T-cell (primary cell): ENCODE measurements at regions not wholly inside any gene's neighbourhood (a gene's known extent, or its start where the extent isn't known, plus 50 kb on each side); places are given as distances from the start of the nearest gene placed in this dataset.

Source experiments
- ATAC-seq, 4 experiments: fragments of 200-7000 bp in 3 of 4; fragments of 150-1000 bp in 1 of 4; cut with Tn5 transposase; replicated peaks in 1 of 4; 1 replicate in 3 of 4; 2 replicates in 1 of 4; pipeline ENCODE4 v1.10.0; 2021; ENCODE audit warnings: moderate library complexity in 3 of 4, mild to moderate bottlenecking in 2 of 4, moderate number of reproducible peaks in 1 of 4
- CTCF ChIA-PET, 2 donors: fragments of 300-600 bp; sonication (Branson Sonifier 250); formaldehyde crosslinking; loops; one replicate each; lab custom pipeline; 2022; ENCODE audit warnings: antibody characterized with exemption in 2 of 2; lab: Charles Lee
- POLR2A ChIA-PET, 2 donors: fragments of 300-600 bp; sonication (Branson Sonifier 250); formaldehyde crosslinking; loops; one replicate each; lab custom pipeline; 2022; ENCODE audit warnings: antibody characterized with exemption in 2 of 2; lab: Charles Lee
- DNase-seq, 35 experiments: peaks; one replicate each; pipeline versions ENCODE4 v3.0.0 to v3.0.0-alpha.2; 2013 to 2023
- H3K27ac ChIP-seq: one replicate; pipeline ENCODE4 v1.5.1; 2013; ENCODE audit warnings: low read length
- H3K27me3 ChIP-seq, 2 experiments: replicated peaks in 1 of 2; 1 replicate in 1 of 2; 2 replicates in 1 of 2; pipeline versions ENCODE4 v1.6.1 to v1.7.0; 2013; ENCODE audit warnings: low read length in 1 of 2, mixed read lengths in 1 of 2; ENCODE audit not compliant: control insufficient read depth in 2 of 2, insufficient read depth in 2 of 2; ENCODE audit errors: extremely low read depth in 1 of 2
- H3K36me3 ChIP-seq, 2 donors: 1 replicate in 1 of 2; 2 replicates in 1 of 2; pipeline versions ENCODE4 v1.6.1 to v1.7.0; 2013; ENCODE audit warnings: low read length in 1 of 2; ENCODE audit not compliant: control insufficient read depth in 2 of 2, insufficient read depth in 1 of 2; ENCODE audit errors: extremely low read depth in 1 of 2
- H3K4me1 ChIP-seq, 2 experiments: 1 replicate in 1 of 2; 2 replicates in 1 of 2; pipeline versions ENCODE4 v1.6.1 to v1.7.0; 2013; ENCODE audit warnings: low read length in 2 of 2, mixed read lengths in 1 of 2; ENCODE audit not compliant: insufficient read depth in 2 of 2, control insufficient read depth in 1 of 2; ENCODE audit errors: extremely low read depth in 1 of 2
- H3K4me3 ChIP-seq, 2 donors: 1 replicate in 1 of 2; 2 replicates in 1 of 2; pipeline versions ENCODE4 v1.5.1 to v1.7.0; 2013; ENCODE audit warnings: mild to moderate bottlenecking in 2 of 2, low read length in 1 of 2, moderate library complexity in 1 of 2; ENCODE audit not compliant: control insufficient read depth in 1 of 2; ENCODE audit errors: extremely low read depth in 1 of 2
- H3K9me3 ChIP-seq: 2 replicates; pipeline ENCODE4 v1.7.0; 2013
- H3K27ac Mint-ChIP-seq, 2 donors: one replicate each; pipeline ENCODE4 v1.8.0; 2020 to 2021; ENCODE audit warnings: mild to moderate bottlenecking in 2 of 2, mixed read lengths in 2 of 2
- H3K27me3 Mint-ChIP-seq, 2 donors: one replicate each; pipeline ENCODE4 v1.8.0; 2021 to 2022; ENCODE audit warnings: mixed read lengths in 2 of 2
- H3K36me3 Mint-ChIP-seq: one replicate; pipeline ENCODE4 v1.8.0; 2021; ENCODE audit warnings: mixed read lengths
- H3K4me1 Mint-ChIP-seq, 3 donors: one replicate each; pipeline ENCODE4 v1.8.0; 2020 to 2022; ENCODE audit warnings: mixed read lengths in 3 of 3, mild to moderate bottlenecking in 1 of 3
- H3K4me3 Mint-ChIP-seq, 3 donors: one replicate each; pipeline ENCODE4 v1.8.0; 2020 to 2022; ENCODE audit warnings: mild to moderate bottlenecking in 3 of 3, mixed read lengths in 3 of 3, moderate library complexity in 3 of 3
- H3K9me3 Mint-ChIP-seq, 3 donors: one replicate each; pipeline ENCODE4 v1.8.0; 2020 to 2022; ENCODE audit warnings: mixed read lengths in 3 of 3
- WGBS: methylation state at CpG from one replicate; pipeline ENCODE4 v1.1.5; 2013; ENCODE audit warnings: missing lambda C conversion rate; ENCODE audit not compliant: insufficient coverage; 5-methylcytosine and 5-hydroxymethylcytosine counted together

- Mint-ChIP-seq H3K27ac (no peak overlapping the region), H3K4me3 (no peak overlapping the region), H3K36me3 (no peaks in the 10 kb centered on the region), H3K27me3 (no peaks in the 10 kb centered on the region), H3K9me3 (peaks cover 0 to 8% (median 5%) of the 10 kb centered on the region in 3 donors), H3K4me1 (no peaks in the 10 kb centered on the region)
- ChIA-PET CTCF (no interaction called here), POLR2A (no interaction called here)
- no peak for ATAC-seq
- Histone ChIP-seq H3K36me3 (no peaks in the 10 kb centered on the region), H3K4me1 (no peaks in the 10 kb centered on the region), H3K27ac (no peak overlapping the region), H3K4me3 (no peak overlapping the region), H3K9me3 (no peaks in the 10 kb centered on the region), H3K27me3 (no peaks in the 10 kb centered on the region)
- no CpG with 5 or more reads among the region's 1 CpG for WGBS
- no peak for DNase-seq
These were observed 243.1 kb upstream of the FANCL start for GRCh38 chr2:58484221-58484620.

GRCh38 chr2:58483307-58483706 is 242.2 kb upstream of the FANCL start:
- no peak overlapping the region for H3K27ac Mint-ChIP-seq
- ChIA-PET POLR2A (no interaction called here), CTCF (no interaction called here)
- Histone ChIP-seq H3K4me3 (no peak overlapping the region), H3K4me1 (no peaks in the 10 kb centered on the region), H3K27ac (no peak overlapping the region), H3K36me3 (no peaks in the 10 kb centered on the region), H3K9me3 (no peaks in the 10 kb centered on the region), H3K27me3 (no peaks in the 10 kb centered on the region)
- no peaks in the 10 kb centered on the region for H3K4me1 Mint-ChIP-seq
- no CpG with 5 or more reads among the region's 3 CpGs for WGBS
- no peak overlapping the region for H3K4me3 Mint-ChIP-seq
- H3K27me3 Mint-ChIP-seq: no peaks in the 10 kb centered on the region
- H3K9me3 Mint-ChIP-seq: peaks cover 0 to 8% (median 5%) of the 10 kb centered on the region in 3 donors
- DNase-seq: no peak
- ATAC-seq: no peak
- H3K36me3 Mint-ChIP-seq: no peaks in the 10 kb centered on the region

DNA sequence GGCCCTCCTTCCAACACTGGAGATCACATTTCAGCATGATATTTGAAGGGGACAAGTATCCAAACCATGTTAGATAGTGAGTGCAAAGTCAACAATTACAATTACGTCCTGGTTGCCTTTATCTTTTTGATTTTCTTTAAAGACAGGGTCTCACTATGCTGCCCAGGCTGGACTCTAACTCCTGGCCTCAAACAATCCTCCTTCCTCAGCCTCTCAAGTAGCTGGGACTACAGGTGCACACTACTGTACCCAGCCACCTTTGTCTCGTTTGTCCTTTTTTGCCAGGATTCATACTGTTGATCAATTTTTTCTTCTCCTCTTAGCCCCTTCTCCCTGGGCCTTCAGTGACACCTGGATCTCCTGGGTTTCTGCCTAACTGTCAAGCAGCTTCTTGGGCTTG is 240.5 kb upstream of the FANCL start:
- H3K27ac Mint-ChIP-seq: no peak overlapping the region
- ChIA-PET CTCF (no interaction called here), POLR2A (no interaction called here)
- H3K9me3 Mint-ChIP-seq: peaks cover 0 to under 1% (median 0%) of the 10 kb centered on the region in 3 donors
- Histone ChIP-seq H3K9me3 (no peaks in the 10 kb centered on the region), H3K4me1 (no peaks in the 10 kb centered on the region), H3K27ac (no peak overlapping the region), H3K27me3 (no peaks in the 10 kb centered on the region), H3K36me3 (no peaks in the 10 kb centered on the region), H3K4me3 (no peak overlapping the region)
- H3K36me3 Mint-ChIP-seq: no peaks in the 10 kb centered on the region
- no peaks in the 10 kb centered on the region for H3K27me3 Mint-ChIP-seq
- DNase-seq (no peak), ATAC-seq (no peak)
- WGBS: 48% methylated on average over 2 of the region's 2 CpGs
- H3K4me3 Mint-ChIP-seq: no peak overlapping the region
- no peaks in the 10 kb centered on the region for H3K4me1 Mint-ChIP-seq

DNA sequence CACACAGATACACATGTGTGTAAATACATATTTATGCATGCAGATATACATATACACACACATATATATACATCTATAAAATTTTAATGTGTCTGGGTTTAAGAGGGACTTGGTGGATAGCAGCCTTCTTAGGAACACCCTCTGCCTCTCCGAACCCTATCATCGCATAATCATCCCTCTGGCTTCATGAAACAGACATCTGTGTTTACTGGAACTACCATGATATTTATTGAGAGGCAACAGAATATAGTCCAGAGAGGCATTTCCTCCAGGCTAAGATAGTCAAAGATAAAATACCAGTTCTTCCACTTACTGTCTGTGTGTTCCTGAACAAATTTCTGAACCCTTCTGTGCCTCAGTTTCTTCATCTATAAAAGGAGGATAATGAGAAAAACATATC is 239.0 kb upstream of the FANCL start:
- no peak for DNase-seq
- Mint-ChIP-seq H3K4me3 (no peak overlapping the region), H3K9me3 (no peaks in the 10 kb centered on the region), H3K27ac (no peak overlapping the region), H3K27me3 (no peaks in the 10 kb centered on the region), H3K4me1 (no peaks in the 10 kb centered on the region), H3K36me3 (no peaks in the 10 kb centered on the region)
- no peaks in the 10 kb centered on the region for H3K36me3 ChIP-seq
- CTCF ChIA-PET: no interaction called here
- POLR2A ChIA-PET: no interaction called here
- no peaks in the 10 kb centered on the region for H3K27me3 ChIP-seq
- H3K27ac ChIP-seq: no peak overlapping the region
- no peaks in the 10 kb centered on the region for H3K9me3 ChIP-seq
- no CpG with 5 or more reads among the region's 2 CpGs for WGBS
- ATAC-seq: no peak
- H3K4me1 ChIP-seq: no peaks in the 10 kb centered on the region
- no peak overlapping the region for H3K4me3 ChIP-seq

GRCh38 chr2:58479535-58480140 is 238.5 kb upstream of the FANCL start:
- ATAC-seq (no peak), DNase-seq (no peak)
- Histone ChIP-seq H3K27me3 (no peaks in the 10 kb centered on the region), H3K4me1 (no peaks in the 10 kb centered on the region), H3K27ac (no peak overlapping the region), H3K9me3 (no peaks in the 10 kb centered on the region), H3K36me3 (no peaks in the 10 kb centered on the region), H3K4me3 (no peak overlapping the region)
- POLR2A ChIA-PET: interaction anchor here in 1 of 2 donors (0.6 kb wide), 1 partner anchor 13 kb away, joined by 3 read pairs; no protein-coding TSS in a partner anchor
- no peaks in the 10 kb centered on the region for H3K27me3 Mint-ChIP-seq
- no peak overlapping the region for H3K27ac Mint-ChIP-seq
- H3K9me3 Mint-ChIP-seq: no peaks in the 10 kb centered on the region
- no peak overlapping the region for H3K4me3 Mint-ChIP-seq
- no peaks in the 10 kb centered on the region for H3K4me1 Mint-ChIP-seq
- CTCF ChIA-PET: no interaction called here
- WGBS: 50% methylated on average over 1 of the region's 12 CpGs
- H3K36me3 Mint-ChIP-seq: no peaks in the 10 kb centered on the region

DNA sequence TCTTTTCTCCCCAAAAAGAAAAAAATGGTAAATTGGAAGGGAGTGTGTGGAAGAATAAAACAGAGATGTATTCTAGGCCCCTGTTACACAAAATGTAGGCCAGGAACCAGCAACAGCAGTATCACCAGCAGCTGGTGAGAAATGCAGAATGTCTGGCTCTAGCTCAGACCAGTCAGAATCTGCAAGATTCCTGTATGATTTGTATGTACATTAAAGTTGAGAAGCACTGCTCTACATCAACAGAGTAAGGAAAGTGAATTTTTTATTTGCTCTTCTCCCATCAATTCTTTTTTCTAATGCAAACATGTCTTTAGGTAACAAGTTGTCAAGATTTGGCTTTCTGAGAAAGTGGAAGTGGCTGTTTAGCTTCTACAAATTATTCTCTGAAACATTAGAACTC is 235.4 kb upstream of the FANCL start:
- CTCF ChIA-PET: no interaction called here
- Histone ChIP-seq H3K27me3 (no peaks in the 10 kb centered on the region), H3K9me3 (no peaks in the 10 kb centered on the region), H3K4me3 (no peak overlapping the region), H3K4me1 (no peaks in the 10 kb centered on the region), H3K36me3 (no peaks in the 10 kb centered on the region), H3K27ac (no peak overlapping the region)
- no peaks in the 10 kb centered on the region for H3K9me3 Mint-ChIP-seq
- no peaks in the 10 kb centered on the region for H3K36me3 Mint-ChIP-seq
- H3K27ac Mint-ChIP-seq: no peak overlapping the region
- H3K4me1 Mint-ChIP-seq: no peaks in the 10 kb centered on the region
- DNase-seq (no peak), ATAC-seq (no peak)
- no peak overlapping the region for H3K4me3 Mint-ChIP-seq
- POLR2A ChIA-PET: no interaction called here
- H3K27me3 Mint-ChIP-seq: no peaks in the 10 kb centered on the region

GRCh38 chr2:58475756-58476155 is 234.6 kb upstream of the FANCL start:
- ChIA-PET POLR2A (no interaction called here), CTCF (no interaction called here)
- ATAC-seq (no peak), DNase-seq (no peak)
- H3K4me3 Mint-ChIP-seq: no peak overlapping the region
- no peaks in the 10 kb centered on the region for H3K27me3 ChIP-seq
- H3K4me1 Mint-ChIP-seq: no peaks in the 10 kb centered on the region
- H3K4me1 ChIP-seq: no peaks in the 10 kb centered on the region
- WGBS: no CpG with 5 or more reads among the region's 2 CpGs
- no peaks in the 10 kb centered on the region for H3K36me3 Mint-ChIP-seq
- no peaks in the 10 kb centered on the region for H3K36me3 ChIP-seq
- H3K9me3 Mint-ChIP-seq: no peaks in the 10 kb centered on the region
- H3K4me3 ChIP-seq: no peak overlapping the region
- no peak overlapping the region for H3K27ac ChIP-seq
- no peaks in the 10 kb centered on the region for H3K9me3 ChIP-seq
- H3K27ac Mint-ChIP-seq: no peak overlapping the region
- no peaks in the 10 kb centered on the region for H3K27me3 Mint-ChIP-seq
